ENCODE measurements at regions not wholly inside any gene's neighbourhood (a gene's known extent, or its start where the extent isn't known, plus 50 kb on each side); places are given as distances from the start of the nearest gene placed in this dataset.
"Not testable (repeated sequence)": the region's sequence is repeated elsewhere in the genome, so short reads cannot be mapped to it uniquely, and the experiment has no call there.

GRCh38 chr14:30387871-30388270 is 171.1 kb upstream of the G2E3 start:
- DNase-seq: no peak

GRCh38 chr14:30389134-30389876 is 169.7 kb upstream of the G2E3 start:
- DNase-seq: no peak

GRCh38 chr14:30389877-30390385 is 169.0 kb upstream of the G2E3 start:
- DNase-seq: no peak

GRCh38 chr14:30395065-30395464 is 163.9 kb upstream of the G2E3 start:
- DNase-seq: no peak

GRCh38 chr14:30402846-30403245 is 156.1 kb upstream of the G2E3 start:
- no peak for DNase-seq

- DNase-seq: no peak
Observed at GRCh38 chr14:30403791-30404190, 155.2 kb upstream of the G2E3 start.

GRCh38 chr14:30409508-30410015 is 149.4 kb upstream of the G2E3 start:
- DNase-seq: not testable (repeated sequence)

GRCh38 chr14:30410986-30411385 is 148.0 kb upstream of the G2E3 start:
- DNase-seq: no peak

GRCh38 chr14:30413184-30413583 is 145.8 kb upstream of the G2E3 start:
- DNase-seq: not testable (repeated sequence)

- DNase-seq: no peak
Observed at GRCh38 chr14:30417121-30417520, 141.8 kb upstream of the G2E3 start.

GRCh38 chr14:30417999-30418398 is 141.0 kb upstream of the G2E3 start:
- DNase-seq: no peak

- no peak for DNase-seq
Observed at GRCh38 chr14:30419037-30419436, 139.9 kb upstream of the G2E3 start.

GRCh38 chr14:30420515-30420914 is 138.4 kb upstream of the G2E3 start:
- no peak for DNase-seq

GRCh38 chr14:30426463-30426862 is 132.5 kb upstream of the G2E3 start:
- DNase-seq: no peak

- DNase-seq: no peak
Observed at GRCh38 chr14:30427401-30427800, 131.6 kb upstream of the G2E3 start.

- DNase-seq: no peak
Observed at GRCh38 chr14:30427846-30428245, 131.1 kb upstream of the G2E3 start.

- DNase-seq: no peak
Observed at GRCh38 chr14:30431552-30431951, 127.4 kb upstream of the G2E3 start.

- DNase-seq: no peak
Observed at GRCh38 chr14:30440961-30441360, 118.0 kb upstream of the G2E3 start.

GRCh38 chr14:30443368-30444007 is 115.5 kb upstream of the G2E3 start:
- DNase-seq: no peak

- no peak for DNase-seq
Observed at GRCh38 chr14:30444451-30444850, 114.5 kb upstream of the G2E3 start.

GRCh38 chr14:30445011-30445793 is 113.8 kb upstream of the G2E3 start:
- no peak for DNase-seq

- no peak for DNase-seq
Observed at GRCh38 chr14:30445852-30446251, 113.1 kb upstream of the G2E3 start.

Data from activated effector memory CD4-positive, alpha-beta T cell treated with Interleukin-2 at 50 U/mL for 16 hours (primary cell).